Activated effector memory CD4-positive, alpha-beta T cell treated with Interleukin-2 at 50 U/mL for 16 hours (primary cell): ENCODE measurements at regions not wholly inside any gene's neighbourhood (a gene's known extent, or its start where the extent isn't known, plus 50 kb on each side); places are given as distances from the start of the nearest gene placed in this dataset.
"Not testable (repeated sequence)": the region's sequence is repeated elsewhere in the genome, so short reads cannot be mapped to it uniquely, and the experiment has no call there.

Experiments
- DNase-seq: peaks from one replicate; pipeline ENCODE4 v3.0.0-alpha.2; 2020

DNA sequence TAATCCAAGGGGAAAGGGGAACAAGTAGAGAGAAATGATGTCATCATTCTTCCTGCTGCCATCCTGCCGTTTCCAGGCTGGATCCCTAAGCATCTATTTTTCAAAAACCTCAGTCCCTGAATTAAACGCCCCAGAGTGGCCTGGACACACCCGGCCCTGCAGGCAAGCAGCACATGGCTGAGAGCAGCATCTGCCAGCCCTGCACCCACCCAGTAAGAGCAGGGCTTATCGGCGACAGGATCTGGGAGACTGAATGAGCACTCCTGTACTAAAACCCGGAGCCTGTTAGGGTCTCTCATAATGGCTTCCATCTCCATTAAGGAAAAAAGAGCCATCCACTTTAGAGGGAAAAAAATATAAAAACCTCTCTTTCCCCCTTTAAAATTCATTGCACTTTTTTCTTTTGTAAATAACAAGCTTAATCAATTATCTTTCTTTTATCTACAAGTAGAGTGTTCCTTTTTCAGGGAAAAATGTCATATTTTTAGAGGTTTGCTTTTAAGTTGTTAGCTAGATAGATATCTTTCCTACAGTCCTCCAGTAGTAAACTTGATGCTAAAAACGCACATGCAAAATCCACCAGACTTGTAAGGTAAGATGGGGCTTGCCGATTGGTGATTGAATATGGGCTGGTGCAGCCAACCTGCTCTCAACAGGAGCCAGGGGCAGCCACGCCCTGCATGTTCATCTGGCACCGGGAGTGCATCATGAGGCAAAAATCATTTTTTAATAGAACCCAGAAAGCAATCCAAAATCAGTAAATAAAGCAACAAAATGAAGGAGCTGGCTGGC lies 457.8 kb downstream of the EIPR1 start:
- DNase-seq, result no peak

DNA sequence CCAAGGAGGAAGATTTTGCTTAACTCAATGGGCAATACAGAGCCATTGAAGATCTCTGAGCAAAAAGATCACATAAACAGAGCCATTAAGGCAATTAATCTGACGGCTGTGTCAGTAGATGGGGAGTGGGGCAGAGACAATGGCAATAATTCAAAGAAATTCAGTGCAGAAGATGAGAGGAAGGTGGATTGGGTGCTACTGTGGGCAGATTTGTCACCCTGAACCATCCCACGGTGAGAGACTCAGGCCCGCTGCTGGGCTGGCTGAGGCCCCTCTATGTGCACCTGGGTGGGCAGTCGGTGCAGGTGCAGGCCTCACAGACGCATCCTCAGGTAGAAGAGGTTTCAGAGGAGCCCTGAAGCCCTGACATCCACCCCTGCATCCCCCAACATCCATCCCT lies 458.6 kb downstream of the EIPR1 start:
- DNase-seq, result no peak

DNA sequence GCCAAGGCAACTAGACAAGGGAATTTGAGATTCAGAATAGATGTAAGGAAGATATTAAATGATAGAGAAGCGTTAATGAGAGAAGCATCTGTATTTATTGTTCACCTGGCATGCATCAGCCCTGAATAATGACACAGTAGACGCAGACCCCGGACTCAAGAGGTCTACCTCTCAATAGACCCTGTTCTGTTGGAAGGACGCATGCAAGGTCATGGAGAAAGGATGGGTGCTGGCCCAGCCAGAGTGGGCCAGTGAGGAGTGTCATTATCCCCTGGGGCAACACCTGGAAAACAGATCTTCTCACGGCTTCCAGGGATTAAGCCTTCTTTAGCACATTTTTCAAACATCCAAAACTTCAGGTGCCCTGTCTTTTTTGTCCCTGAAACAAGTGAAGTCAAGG lies 461.0 kb downstream of the EIPR1 start:
- no peak for DNase-seq

DNA sequence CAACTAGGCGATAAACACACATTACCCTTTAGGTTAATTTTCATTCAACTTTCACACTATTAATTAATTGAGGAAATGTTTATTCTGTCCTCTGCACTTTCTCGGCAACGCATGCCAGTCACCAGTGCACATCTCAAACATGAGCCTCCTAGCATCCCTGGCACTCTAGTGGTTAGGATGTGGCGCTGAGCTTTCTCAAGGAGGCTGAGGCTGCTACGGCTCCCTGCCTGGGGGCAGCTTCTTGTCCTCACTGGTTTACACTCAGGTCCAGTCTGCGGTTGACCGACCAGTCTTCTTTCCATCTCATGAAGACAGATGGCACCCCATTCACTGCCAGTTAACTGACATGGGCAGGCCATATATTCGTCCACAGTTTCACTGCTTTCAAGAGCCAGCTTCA lies 463.4 kb downstream of the EIPR1 start:
- no peak for DNase-seq

DNA sequence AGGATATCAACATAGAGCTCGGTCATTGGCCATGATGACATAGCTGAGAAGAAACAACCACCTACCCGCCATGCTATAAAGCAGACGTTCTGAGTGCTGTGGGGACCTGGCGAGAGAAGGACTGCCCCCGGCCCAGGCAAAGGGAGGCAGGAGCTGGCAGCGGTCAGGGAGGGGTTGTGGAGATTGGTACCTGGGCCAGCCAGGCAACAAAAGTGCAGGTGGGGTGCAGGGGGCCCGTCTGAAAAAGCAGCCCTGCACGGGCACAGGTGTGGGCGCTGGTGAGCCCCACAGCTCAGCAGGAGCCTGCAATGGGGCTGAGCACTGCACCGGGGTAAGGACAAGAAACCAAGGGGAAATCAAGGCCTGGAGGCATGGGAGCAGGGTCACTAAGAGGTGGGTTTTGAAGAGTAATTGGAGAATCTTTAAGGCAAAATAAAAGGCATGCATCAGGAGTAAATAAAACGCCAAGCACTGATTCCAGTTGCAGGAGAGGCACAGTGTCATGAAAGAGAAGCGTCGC lies 464.0 kb downstream of the EIPR1 start:
- no peak for DNase-seq

DNA sequence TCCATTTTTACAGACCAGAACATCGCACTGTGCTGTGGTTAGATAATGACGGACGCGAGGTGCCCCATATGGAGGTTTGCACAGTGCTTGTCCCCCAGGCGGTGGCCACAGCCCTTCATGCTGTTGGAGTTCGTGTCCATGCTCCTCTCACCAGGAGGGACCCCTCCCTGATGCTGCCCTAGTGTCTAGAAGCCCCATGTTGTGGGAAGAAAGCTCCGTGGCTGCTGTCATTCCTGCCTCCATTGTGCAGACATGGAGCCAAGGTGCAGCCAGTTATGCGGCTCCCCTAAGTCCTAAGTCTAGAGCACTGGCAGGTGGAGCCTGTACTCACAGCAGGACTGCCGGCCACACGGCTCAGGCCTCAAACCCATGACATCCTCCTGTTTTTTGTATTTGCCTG lies 464.9 kb downstream of the EIPR1 start:
- no peak for DNase-seq

DNA sequence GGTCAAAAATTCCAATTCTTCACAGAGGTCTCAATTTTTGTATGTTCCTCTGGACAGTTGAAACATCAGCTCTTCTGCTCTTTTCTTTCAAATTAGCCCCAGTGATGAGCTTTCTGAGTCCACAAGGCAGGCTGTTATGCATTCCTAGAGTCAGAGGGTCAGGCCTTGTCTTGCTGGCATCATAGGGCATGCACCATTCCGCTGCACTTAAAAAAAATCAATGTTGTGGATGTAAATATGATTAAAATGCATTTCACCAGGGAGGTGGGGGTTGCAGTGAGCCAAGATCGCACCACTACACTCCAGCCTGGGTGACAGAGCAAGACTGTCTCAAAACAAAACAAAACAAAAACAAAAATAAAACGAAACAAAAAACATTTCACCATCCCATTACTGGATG lies 465.3 kb downstream of the EIPR1 start:
- no peak for DNase-seq

DNA sequence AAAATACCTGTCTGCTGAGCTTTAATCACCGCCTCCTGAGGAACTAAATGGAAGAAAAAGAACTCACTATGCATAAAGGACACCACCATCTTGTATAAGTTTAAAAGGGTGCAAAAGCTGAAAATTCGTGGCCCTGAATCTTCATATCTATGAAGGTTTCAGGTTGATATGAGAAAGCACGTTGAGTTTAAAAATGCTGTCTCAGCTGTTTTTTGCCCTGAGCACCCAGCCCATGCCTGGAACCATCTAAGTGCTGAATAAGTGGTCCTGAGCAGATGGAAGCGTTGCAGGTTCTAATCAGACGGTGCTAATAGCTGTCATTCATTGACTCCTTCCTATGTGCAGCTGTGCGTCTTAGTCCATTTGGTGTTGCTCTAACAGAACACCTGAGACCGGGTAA lies 467.4 kb downstream of the EIPR1 start:
- DNase-seq, result no peak

DNA sequence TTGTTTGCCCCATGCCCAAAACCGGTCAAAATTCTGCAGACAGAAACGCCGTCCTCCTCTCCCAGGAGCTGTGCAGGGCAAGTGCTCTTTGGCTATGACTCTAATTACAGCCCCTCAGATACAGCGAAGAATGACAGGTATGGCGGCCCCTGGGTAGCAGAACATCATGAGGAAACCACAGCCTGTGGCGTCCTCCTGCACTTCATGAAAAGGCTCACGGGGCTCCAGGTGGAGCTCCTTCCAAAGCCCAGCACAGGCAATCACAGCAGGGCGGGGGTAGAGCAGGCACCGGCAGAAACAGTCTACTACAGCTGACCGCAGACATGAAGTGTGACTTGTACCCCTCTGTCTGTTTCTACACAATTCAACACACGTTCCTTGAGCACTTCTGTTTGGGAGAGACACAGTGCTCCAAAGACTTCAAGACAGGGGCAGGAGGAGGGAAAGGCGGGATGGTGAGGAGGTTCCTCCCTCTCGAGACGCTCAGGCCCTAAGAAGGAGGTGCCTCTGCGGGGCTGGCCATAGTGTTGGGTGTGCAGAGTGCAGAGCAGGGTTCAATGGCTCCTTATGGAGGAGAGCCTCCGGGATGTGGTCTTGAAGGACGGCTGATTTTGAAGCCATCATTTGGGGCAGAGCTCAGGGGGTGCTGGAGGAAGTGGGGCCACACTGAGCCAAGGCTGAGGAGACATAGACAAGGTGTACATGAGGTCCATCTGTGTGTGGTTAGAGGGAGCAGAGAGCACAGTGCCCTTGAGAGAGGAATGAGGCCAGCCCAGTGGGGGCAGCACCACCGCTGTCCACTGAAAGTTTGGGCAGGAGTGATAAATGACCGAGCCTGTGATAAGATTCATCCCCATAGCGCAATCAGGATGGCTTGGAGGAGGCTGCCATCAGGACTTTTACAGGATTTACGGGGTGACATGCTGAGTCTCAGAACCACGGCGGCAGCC lies 468.3 kb downstream of the EIPR1 start:
- no peak for DNase-seq

DNA sequence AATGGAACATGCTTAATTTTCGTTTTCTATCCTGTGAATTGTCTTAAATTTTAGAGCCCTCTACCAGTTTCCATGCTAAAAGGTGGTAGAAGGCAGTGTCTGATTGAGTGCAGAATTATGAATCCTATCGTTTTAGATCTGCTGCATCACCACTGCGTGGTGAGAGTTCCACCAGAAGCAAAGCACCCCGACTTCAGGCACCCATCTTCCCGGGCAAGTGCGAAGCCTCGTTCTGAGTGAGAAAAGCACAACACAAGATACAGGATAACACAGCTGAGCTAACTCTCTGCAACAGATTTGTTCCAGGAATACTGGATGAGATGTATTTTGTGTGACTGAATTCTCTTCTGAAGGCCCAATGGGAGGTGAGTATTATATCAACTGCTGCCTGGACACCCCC lies 471.5 kb downstream of the EIPR1 start:
- no peak for DNase-seq

DNA sequence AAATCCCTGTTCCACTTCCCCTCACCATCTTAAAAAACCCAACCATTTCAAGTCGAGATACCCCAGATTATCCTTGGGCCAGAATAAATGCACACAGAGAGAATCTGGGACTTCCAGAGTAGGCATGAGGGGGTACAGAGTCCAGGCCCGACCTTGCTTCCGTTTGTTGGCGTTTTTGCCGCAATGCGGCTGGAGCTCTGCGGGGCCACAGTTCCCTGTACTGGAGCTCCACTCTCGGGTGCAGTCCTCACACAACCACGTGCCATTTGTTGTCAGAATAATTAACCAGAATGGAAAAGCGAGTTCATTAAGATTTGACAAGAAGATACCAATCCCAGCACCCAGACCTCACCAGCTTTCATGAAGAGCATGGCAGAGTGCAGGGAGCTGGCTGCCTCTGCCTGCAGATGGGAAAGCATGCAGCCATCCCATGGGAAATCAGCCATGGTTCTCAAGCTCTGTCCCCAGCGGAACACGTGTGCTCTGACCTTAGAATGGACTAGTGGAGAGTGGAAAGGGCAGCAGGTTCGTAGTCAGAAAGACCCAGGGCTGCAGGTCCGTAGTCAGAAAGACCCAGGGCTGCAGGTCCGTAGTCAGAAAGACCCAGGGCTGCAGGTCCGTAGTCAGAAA lies 472.8 kb downstream of the EIPR1 start:
- no peak for DNase-seq

DNA sequence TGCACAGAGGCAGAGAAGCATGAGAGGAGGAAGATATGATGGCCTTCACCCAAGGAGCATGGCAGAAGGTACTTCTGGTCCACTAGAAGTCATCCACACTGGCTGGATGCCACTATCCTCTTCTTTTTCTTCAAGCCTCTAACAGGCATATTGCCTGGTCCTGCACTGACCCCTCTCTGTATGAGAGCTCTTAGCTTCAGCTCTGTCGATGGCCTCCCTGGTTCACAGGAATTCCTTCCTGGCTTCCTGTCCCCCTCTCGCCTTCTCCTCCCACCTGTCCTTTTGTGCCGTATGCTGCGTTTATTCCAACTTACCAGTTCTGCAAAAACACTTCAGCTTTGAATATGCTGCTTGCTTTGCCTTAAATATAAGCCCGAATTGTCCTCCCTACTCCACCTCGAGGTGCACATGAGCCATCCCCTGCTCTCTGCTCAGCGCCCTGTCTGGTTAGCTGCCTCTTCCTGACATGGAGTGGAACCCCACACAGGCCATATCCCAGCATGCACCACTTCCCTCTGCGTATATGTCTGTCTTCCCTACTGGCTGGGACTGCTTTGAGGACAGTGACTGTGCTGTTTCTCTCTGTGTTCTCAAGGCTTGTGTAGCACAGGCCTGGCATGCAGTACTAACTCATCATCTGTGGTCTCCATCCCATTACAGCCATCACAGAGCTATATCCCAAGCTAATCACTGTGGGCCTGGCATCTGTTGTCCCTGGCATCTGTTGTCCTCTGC lies 474.9 kb downstream of the EIPR1 start:
- no peak for DNase-seq

DNA sequence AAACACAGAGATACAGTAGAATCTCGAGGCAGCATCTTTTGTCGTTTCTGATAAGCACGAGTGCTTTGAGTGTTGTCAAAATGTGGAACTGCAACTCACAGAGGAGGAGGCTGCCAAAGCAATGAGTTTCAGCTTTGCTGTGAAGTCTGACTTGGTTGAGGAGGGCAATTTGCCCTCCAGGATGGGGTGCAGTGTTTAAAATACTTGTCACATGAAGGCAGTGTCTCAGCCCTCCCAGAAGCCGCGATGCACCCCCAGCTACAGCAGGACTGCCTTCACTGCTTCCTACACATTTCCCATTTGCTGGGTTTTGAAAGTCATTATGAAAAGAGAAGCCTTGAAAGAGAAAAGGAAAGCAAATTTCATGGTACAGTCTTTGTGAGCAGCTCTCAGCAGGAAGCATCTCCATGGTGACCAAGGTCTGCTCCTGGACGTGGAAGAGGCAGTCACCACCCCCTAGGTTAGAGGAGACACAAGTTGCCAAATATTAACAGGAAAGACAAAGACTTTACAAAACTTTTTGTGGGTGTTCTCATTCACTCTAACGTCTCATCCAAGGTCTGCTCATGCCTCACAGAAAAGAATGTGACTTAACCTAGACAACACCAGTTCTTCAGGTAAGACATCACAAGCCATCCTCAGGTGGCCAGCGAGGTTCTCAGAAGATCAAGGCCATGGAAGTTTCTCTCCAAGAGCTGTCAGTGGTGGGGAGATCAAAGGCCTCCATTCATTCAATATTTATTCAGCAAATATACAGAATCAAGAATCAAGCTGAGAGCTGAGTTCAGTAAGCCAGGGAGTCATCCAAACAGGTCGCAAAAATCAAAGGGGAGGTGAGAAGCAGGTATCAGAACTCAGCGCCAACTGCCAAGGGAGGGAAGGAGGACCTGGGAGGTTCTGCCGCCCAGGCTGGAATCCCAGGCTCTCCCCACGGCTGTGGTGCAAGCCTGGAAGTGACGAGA lies 476.0 kb downstream of the EIPR1 start:
- no peak for DNase-seq

DNA sequence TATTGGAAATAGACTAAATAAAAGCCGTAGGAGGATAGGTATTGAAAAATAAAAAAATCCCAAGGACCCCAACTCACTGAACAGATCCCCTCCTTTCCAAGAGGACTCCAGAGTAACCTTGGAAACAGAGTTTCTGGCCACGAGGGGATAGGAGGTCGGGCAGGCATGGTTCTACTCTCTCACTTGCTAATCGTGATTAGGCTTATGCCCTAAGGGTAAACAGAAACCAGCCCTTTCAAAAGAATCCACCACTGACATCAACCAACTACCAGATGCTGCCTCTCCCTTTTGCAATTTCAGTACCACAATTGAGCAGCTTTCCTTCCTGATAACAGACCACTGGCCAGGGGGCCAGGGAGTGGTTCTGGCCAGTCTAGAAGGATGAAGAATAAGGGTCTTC lies 477.8 kb downstream of the EIPR1 start:
- DNase-seq, result no peak

DNA sequence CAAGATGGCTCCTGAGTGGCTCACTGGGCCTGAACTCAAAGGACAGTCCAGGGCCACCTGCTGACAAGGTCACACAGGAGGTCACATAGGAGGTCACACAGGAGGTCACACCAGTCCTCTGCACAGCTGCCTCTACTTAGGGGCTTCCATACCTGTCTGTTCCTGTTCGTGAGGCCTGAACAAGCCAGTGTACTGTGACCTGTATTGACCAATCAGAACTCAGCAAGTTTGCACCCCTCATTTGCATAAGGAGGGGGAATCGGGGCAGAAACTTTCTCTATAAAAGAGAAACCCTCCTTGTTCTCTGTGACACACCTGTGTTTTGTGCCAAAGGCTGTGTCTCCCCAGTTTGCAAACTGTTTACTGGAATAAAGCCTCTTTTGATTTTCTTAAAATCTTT lies 478.9 kb downstream of the EIPR1 start:
- DNase-seq, result no peak

DNA sequence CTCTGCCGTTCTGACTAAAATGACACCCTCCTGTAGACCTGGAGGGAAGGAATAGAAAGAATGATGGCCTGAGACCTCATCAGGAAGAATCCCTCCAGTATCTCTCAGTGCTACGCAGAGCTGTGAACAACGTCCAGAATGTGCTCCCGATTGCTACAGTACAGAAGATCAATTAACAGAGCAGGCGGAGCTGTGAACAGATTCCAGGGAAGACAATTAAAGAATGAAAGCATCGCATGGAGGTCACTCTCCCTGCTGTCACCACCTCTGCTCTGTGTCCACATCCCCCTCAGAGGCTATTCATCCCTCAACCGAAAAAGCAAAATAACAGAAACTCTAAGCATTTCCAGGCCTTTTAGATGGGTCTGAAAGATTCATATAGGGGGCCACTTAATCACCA lies 481.0 kb downstream of the EIPR1 start:
- no peak for DNase-seq

DNA sequence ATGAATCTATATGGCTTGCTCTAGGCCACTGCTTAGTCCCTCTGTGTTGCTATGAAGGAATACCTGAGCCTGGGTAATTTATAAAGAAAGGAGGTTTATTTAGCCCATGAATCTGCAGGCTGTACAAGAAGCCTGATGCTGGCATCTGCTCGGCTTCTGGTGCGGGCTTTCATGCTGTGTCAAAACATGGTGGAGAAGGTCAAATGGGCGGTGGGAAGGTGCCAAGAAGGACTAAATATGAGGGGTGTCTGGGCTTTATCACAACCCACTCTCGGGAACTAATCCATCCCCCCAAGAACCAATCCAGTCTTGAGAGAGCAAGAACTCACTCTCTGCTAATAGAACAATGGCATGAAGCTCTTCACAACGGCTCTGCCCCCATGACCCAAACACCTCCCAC lies 481.6 kb downstream of the EIPR1 start:
- no peak for DNase-seq

DNA sequence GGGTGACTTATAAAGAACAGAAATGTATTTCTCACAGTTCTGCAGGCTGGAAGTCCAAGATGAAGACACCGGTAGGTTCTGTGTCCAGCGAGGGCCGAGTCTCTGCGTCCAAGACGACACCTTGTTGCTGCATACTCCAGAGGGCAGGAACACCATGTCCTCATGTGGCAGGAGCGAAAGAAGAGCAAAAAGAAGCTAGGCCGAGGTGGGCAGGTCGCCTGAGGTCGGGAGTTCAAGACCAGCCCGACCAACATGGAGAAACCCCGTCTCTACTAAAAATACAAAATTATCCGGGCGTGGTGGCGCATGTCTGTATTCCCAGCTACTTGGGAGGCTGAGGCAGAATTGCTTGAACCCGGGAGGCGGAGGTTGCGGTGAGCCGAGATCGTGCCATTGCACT lies 483.6 kb downstream of the EIPR1 start:
- DNase-seq, result not testable (repeated sequence)

DNA sequence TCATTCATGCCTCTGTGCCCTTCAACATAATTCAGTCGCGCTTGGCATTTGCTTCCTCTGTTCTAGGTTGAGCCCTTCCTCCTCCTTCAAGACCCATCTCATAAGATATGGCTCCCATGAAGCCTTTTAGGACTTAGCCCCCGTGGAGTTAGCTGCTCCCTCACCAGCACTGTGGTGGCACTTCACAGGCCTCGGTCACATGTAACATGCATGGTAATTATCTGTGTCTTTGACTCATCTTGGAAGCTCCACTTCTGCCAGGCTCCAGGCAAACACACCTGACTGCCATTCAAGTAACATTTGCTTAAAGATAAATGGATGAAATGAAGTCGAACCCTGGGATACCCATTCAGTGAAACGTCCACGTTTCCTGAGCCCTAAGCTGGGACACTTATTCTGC lies 484.7 kb downstream of the EIPR1 start:
- no peak for DNase-seq

DNA sequence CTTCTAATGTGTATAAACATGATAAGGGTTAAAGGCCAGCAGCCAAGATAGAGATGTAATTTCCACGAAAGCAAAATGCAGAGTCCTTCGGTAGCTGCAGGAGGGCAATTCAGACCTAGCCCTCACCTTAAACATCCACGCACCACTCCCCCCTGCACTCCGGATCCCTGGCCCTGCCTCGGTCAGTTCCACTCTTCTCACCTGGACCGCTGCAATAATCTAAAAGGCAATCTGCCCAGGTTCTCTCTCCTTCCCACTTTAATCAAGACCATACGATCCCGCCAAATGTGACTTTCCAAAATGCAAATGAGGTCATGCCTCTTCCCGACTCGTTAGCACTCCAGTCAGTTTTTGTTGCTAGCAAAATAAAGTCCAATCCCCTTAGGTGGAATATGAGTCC lies 485.2 kb downstream of the EIPR1 start:
- DNase-seq, result no peak

DNA sequence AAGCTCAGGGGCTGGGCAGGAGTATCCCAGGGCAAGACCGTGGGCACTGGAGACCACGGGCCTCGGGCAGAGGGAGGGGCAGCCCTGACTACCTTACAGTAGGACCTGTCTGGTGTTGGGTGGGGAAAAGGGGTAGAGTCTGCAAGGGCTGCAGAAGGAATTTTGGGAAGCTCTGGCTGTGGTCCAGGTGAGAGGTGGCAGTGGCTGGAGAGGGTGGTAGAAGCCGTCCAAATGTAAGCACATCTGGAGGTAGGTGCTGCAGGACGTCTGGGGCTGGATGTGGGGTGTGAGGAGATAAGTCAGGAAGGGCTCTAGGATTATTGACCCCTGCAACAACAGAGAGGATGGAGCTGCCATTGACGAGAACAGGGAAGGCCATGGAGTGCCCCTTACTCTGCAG lies 486.7 kb downstream of the EIPR1 start:
- no peak for DNase-seq

DNA sequence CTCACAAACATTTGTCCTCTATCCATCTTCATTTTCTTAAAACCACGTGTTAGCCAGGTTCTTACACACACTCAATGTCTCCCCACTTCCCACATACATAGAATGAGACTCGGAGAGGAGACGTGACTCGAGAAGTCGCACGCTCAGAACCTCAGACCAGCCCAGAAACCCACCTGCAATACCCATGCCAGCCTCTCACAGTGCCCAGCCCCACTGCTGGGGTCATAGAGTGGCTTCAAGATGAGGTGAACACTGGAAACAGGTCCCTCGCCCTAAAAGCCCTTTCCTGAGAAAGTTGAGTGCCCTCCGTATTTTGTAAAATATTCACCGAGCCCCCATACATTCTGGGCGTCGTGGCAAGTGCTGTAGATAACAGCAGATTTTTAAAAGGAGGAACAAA lies 487.4 kb downstream of the EIPR1 start:
- DNase-seq, result no peak
